Upper lobe of left lung (tissue), 4 donors: ENCODE measurements at regions not wholly inside any gene's neighbourhood (a gene's known extent, or its start where the extent isn't known, plus 50 kb on each side); places are given as distances from the start of the nearest gene placed in this dataset.

Source experiments
- CTCF ChIP-seq, 6 experiments: fragments of 450-650 bp in 4 of 6; fragments of 200-600 bp in 2 of 6; sonication (generic) in 2 of 6; IDR thresholded peaks; one replicate each; pipeline ENCODE4 v1.5.1; 2016 to 2019; ENCODE audit warnings: antibody characterized with exemption in 6 of 6
- POLR2A ChIP-seq, 4 donors: fragments of 450-650 bp; IDR thresholded peaks; one replicate each; pipeline ENCODE4 v1.5.1; 2016 to 2017; ENCODE audit warnings: antibody characterized with exemption in 4 of 4, mild to moderate bottlenecking in 2 of 4
- POLR2AphosphoS5 ChIP-seq, 2 donors: sonication (generic); formaldehyde crosslinking; IDR thresholded peaks; one replicate each; pipeline ENCODE4 v1.5.1; 2017; ENCODE audit warnings: antibody characterized with exemption in 2 of 2

GRCh38 chr9:105860516-105860915, 166.2 kb downstream of the TMEM38B start:
- TF ChIP-seq CTCF (IDR thresholded peaks at IDR 0.05) (no peak), POLR2A (IDR thresholded peaks at IDR 0.05) (no peak), POLR2AphosphoS5 (IDR thresholded peaks at IDR 0.05) (no peak)
